Activated CD4-positive, alpha-beta T cell treated with anti-CD3 and anti-CD28 coated beads, Interleukin-2, amount 50 U/mL, for 1 hour (primary cell): ENCODE measurements at regions not wholly inside any gene's neighbourhood (a gene's known extent, or its start where the extent isn't known, plus 50 kb on each side); places are given as distances from the start of the nearest gene placed in this dataset.

Source experiments
- DNase-seq: peaks from one replicate; pipeline ENCODE4 v3.0.0-alpha.2; 2020

DNA sequence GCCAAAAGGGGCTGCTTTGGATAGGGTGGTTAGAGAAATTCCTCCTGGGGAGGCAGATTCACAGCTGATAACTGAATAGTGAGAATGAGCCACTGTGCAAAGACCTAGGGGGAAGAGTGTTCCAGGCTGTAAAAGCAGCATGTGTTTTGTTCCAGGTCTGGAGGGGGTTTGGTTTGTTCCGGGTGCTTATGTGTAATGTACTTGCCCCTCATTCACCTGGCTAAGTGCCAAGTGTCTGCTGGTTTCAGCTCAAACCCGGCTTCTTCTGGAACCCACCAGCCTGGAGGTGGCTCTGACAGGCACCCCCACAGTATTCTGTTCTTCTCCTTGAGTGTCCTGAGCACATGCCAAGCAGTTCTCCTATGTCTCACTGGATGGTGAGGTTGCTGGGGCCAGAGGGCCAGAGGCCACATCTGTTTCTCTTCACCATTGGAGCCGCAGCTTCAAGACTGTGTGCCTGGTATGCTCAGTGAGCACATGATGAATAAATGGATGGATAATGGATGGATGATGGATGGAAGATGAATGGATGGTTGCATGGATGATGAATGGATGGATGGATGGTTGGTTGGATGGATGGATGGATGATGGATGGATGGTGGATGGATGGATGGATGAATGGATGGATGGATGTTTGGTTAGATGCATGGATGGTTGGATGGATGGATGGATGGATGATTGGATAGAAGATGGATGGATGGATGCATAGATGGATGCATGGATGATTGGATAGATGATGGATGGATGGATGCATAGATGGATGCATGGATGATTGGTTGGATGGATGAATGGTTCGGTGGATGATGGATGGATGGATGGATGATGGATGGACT lies 227.6 kb downstream of the BMP7 start:
- no peak for DNase-seq

DNA sequence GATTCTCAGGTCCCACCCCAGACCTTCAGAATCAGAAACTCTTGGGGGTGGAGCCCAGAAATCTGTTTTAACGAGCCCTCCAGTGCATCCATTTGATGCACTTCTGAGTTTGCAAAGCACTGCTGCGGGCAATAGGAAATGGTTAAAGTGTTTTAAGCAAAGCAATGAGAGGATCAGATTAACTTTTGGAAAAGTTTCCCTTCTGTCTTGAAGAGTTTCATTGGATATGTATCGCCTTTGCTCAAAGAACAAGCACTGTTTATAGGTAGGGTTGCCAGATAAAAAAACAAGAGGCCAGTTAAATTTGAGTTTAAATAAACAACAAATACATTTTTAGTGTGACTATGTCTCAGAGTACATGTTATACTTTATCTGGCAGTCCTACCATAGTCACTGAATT lies 226.0 kb downstream of the BMP7 start:
- no peak for DNase-seq

DNA sequence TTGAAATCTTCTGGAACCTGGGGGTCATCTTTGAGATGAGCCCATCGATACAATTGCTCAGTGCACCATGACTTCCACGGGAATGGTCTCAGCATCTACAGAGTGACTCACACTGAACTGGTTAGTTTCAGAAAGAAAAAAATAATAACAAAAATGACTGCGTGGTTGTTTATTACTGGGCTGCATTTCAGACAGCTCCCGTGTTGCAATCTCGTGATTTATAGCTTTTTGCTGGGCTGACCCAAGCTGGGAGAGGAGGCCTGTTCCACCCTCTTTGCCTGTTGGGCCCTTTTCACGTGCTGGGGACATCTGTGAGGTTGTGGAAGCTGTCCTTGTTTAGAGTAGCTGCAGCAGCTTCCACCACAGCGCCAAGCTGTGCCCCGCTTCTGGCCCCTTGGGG lies 225.5 kb downstream of the BMP7 start:
- no peak for DNase-seq

DNA sequence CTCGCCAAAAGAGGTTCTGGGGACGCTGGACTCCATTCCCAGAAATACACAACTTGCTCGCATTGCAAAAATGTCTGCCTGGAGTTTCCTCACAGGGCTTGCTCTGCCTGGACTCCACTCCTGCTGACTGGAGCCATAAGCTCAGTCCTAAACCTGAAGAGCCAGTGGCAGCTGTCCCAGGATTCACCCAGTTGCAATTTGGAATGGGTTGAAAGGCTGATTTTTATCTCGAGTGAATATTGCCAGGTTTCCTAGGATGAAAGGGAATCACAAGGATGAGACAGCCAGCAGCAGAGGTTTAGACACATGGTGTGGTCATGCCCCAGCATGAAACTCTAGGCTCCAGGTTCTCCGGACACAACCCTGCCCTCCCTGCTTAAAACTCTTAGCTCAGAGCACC lies 223.3 kb downstream of the BMP7 start:
- no peak for DNase-seq

DNA sequence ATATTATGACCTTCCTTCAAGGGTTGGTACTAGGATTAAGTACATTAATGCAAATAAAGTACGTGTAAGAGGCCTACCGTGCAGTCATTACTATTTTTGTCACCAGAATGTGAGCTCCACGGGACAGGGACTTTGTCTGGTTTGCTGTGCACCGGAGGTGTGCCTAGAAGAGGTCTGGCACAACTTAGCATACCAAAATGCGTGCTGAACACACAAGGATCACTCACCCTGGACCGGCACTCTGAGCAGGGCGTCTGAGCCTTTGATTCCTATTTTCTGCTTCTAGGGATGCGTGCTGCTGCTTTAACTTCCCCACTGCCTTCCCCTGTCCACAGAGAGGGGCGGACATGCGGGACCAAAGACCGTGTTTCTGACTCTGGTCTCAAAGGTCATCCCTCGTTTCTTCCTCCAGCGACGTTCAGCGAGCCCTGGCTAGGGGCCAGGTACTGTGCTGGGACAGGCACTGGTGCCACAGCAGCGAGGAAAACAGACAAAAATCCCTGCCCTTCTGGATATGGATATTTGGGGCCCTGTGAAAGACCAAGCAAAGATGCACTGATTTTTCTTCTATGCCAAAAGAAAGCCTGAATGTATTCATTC lies 222.7 kb downstream of the BMP7 start:
- no peak for DNase-seq

DNA sequence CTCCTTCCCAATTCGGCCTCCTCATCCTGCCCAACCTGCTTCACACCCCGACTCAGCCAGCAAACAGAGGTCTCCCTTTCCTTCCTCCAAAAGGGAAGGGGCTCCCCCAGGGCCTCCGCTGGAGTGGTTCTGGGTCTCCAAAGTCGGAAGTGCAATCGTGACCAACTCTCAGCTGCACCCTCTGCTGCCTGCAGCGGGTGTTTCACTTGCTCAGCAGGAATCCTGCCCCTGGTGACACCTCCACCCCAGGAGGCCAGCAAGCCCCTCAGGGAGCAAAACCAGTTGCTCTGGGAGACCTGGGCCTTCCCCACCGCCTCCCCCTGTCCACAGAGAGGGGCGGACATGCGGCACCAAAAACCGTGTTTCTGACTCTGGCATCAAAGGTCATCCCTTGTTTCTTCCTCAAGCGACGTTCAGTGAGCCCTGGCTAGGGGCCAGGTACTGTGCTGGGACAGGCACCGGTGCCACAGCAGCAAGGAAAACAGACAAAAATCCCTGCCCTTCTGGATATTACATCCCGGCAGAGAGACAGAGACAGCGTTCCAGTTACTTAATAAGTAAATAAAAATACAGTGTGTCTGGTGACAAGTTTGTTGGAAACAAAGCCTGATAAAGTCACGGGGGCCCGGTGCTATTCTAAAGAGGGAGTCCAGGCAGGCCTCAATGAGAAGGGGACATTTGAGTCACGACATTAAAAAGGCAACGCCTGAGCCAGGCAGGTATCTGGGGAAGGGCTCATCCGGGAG lies 219.0 kb downstream of the BMP7 start:
- DNase-seq = no peak

DNA sequence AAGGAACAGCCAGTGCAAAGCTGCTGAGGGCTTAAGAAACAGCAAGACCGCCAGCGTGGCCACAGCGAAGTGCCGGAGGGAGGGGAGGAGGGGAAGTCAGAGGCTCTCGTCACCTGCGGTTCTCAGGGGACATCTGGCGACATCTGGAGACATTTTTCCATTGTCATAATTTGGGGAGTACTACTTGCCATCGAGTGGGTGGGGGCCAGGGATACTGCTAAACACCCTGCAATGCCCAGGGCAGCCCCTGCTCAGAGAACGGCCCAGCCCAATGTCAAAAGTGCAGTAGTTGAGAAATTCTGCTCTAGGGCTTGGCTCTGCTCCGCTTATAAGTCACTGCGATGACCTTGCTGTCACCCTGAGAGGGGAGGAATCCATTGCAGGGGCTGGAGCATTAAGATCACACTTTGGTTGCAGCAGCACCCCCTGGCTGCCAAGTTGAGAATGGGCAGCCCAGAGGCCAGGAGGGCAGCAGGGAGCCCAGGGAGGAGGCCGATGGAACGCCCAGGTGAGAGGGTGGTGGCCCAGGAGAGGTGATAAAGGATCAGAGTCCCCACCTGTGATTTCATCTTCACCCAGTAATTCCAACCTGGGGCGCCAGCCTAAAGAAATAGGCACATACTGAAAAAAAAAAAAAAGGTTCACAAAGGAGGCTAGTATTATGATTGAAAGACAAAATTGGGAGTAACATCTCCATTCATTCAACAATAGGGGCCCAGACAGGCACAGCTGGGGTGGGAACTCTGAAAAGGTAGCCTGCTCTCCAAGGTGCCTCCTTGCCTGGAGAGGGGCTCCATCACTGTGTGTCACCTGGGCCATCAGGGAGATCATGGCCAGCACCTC lies 218.2 kb downstream of the BMP7 start:
- no peak for DNase-seq

DNA sequence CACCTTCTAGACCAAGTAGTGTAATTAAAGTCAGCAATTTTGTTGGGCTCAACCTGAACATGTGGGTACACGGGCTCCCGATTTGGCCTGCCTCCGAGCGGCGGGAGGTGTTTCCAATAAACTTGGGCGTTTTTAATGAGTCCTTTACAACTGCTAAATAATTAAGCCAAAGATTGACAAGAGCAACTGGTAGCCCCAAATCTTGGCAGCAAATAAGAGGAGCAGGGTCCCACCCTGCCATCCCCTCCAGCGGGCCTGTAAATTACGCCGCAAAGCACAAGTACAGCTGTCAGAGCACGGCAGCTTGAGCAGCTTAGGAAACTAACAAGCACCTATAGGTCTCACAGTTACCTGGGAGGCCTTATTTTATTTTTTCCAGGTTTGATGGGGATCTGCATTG lies 217.1 kb downstream of the BMP7 start:
- DNase-seq = no peak

DNA sequence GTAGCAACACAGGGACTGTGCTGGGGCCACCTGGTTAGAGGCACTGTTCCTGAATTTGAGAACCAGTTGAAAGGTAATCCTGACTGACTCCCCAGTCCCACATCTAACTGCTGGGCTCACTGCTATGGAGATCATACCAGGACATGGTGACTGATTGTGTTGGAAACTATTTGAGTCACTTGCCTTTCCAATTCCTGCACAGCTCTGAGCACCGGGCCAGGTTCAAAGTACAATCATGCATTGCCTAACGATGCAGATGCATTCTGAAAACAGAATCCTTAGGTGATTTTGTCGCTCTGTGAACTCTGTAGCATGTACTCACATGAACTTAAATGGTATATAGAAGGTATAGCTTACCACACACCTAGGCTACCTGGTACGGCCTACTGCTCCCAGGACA lies 215.3 kb downstream of the BMP7 start:
- DNase-seq = no peak

DNA sequence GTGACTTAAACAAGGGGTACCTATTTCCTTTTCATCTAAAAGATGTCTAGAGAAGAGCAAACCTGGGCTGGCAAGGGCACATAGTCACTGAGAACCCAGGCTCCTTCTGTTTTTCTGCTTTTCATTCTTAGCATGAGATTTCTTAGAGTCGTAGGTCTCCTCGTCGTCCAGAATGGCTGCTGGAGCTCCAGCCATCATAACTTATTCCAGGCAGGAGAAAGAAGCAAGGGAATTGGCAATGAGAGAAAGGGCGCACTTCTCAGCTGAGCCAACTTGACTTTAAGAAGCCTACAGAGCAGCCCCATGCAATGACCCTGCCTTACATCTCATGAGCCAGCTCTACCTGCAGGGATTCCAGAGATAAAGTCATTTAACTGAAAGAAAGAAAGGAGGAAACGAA lies 213.4 kb downstream of the BMP7 start:
- no peak for DNase-seq

DNA sequence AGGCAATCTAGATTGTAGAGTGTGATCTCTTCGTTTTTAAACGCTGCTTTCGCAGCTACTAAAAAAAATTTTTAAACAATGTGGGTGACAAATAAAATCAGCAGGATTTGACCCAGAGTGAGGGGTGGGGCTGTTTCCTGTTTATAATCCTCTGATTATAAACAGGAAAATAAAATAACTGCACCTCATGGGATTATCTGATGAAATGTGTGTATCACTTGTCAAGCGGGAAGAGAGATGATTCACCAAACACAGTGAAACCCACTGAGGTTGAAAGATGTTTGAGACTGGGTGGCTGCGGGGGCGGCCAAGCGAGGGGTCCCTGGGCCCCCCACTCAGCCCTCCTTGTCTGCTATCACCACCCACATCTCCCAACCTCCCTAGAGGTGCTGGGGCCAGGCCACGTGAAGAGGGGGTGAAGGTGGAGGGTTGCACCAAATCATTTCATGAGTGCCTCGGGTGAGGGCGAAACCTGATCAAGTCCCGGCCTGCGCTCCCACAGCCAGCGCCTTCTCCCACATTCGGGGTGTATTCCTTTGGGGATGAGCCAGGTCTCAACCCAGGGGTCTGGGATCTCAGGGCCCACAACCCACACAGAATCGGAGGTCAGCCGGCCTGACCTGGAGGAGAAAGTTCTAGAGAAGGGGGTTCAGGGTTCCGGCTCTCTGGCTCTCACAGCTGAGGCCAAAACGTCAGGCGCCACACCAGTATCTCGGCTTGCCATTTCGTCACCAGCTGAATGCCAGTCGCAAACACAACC lies 212.5 kb downstream of the BMP7 start:
- no peak for DNase-seq

DNA sequence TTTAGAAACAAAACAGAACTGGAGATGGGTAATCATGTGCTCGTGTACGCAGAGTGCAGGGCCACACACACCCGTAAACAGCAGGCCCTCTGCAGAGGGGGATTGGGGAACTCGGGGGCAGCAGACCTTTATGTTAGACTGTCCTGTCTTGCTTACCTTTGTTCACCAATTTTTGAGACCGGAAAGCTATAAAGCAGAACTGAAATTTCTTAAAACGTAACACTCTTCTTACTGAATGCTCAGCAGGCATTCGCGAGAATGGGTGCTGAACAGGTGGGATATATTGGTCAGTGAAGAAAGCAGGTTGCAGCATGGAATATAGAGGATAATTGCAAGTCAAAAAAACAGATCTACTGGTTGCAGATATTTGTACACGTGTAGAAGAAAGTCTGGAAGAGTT lies 211.1 kb downstream of the BMP7 start:
- DNase-seq = no peak

DNA sequence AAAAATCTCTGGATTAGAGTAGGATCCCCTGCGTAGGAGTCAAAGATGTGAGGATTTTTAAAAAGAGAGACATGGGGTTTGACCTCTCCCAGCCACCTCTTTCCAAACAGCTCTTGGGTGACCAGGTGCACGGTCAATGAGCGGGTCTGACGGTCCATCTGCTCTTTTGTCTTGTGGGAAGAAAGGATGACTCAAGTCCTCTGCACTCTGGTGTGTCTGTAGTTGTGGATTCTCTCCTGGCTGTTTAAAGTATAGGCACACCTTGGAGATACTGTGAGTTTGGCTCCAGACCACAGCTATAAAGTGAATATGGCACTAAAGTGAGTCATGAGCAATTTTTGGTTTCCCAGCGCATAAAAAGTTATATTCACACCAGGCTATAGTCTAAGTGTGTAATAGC lies 209.8 kb downstream of the BMP7 start:
- no peak for DNase-seq

DNA sequence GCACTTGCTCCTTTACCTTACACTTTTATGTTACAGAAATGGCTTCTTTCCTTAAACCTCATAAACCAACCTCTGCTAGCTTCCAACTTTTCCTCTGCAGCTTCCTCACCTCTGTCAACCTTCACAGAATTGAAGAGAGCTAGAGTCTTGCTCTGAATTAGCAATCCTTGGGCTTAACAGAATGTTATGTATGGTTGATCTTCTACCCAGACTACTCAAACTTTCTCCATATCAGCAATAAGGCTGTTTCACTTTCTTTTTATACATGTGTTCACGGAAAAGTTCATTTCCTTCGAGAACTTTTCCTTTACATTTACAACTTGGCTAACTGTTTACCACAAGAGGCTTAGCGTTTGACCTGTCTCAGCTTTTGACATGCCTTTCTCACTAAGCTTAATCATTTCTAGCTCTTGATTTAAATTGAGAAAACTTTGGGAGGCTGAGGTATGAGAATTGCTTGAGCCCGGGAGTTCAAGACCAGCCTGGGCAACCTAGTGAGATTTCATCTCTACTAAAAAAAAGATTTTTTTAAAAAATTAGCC lies 207.3 kb downstream of the BMP7 start:
- DNase-seq = no peak

DNA sequence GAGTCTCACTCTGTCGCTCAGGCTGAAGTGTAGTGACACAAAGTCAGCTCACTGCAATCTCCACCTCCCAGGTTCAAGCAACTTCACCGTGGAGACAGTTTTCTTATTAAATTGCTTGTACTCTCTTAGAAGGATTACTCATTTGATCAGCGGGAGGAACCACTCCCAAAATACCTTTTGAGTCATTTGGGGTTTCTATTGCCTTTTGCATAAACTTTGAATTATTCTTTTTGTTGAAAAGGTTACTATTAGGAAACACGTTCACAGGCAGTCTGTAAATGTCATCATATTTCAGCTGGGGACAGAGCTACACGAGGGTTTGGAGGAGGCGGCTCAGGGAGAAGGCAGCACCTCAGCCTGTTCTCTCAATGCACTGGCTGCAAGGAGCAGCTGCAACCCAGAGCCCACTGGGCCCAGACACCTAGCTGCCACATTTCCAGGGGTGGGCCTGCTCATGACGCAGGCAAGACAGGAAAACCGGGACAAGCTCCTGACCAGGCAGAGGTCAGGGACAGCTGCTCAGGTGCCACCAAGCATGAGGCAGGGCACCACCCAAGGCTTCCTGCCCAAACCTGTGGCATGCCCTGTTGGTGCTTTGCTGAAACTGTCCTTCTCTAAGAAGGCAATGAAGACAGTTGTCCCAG lies 205.9 kb downstream of the BMP7 start:
- DNase-seq = no peak

DNA sequence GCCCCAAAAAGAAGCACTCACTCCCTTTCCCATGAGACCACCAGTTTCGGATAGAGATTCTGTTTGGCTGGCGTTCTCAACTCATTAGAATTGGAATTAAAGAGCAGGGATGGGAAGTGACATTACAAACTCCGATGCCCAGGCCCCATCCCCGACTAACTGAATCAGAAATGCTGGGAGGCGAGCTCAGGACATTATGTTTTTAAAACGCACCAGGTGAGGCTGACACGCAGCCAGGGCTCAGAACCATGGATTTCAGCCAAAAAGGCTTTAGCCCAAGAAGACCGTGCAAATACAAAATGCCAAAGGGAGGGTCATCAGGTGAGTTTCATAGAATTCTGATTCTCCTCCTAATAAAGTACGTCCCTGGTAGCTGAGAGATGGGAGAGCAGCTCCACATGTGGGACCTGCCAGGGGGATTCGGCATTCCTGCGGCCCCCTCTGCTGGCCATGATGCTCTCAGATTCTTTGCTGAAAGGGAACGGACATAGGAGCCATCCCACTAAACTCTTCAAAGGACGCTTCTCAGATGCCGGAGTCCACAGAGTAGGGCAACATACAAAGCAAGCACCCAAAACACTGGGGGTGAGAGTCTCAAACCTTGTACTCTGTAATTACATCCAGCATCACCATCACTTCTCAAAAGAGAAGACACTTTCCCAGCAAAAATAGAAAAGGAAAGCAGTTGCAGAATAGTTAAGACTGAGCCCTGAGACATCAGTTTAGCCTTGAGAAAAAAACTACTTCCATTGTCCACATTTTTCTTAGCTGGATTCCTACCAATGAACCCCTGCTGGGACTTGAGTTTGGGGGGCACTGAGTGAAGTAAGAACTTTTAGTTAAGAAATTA lies 205.2 kb downstream of the BMP7 start:
- DNase-seq = no peak

DNA sequence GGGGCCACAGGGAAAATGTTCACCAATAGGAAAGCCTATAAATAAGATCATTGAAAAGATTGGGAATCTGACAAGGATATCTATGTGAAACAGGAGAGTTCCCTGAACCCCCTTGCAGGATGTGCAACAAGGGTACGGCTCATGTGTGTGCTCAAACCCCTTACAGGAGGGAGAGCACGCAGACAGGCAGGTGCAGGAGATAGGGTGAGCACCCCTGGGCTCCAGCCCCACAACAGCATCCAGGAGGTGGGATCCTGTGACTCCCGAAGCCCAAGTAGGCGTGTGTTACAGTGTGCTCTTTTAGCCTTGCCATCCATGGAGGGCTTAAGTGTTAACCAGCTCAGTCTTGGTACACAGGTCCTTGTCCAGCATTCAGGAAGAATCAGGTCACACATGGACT lies 204.2 kb downstream of the BMP7 start:
- no peak for DNase-seq

DNA sequence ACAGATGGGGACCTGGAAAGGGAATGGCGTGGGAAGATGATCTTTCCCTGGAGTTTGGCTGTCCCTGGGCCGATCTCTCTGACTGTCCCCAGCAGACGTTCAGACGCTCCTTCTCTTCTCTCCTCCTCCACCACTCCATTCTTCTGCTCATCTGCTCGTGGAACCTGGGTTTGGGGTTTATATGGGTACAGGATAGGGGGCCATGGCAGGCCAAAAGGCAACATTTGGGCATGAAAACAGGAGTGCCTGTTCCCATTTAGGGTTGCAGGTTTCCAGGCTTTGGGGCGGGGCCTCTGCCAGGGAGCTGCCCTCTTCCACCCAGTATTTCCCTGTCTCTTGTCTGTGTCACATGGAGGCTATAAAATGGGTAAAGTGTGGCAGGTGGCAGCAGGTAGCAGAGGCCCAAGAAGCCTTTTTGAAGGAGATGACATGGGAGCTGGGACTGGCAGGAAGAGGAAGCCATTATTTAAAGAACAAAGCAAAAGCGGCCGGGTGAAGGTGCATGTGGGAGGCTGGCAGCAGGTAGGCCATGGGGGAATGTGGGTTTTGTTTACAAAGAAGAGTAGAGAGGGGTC lies 203.7 kb downstream of the BMP7 start:
- DNase-seq = no peak

DNA sequence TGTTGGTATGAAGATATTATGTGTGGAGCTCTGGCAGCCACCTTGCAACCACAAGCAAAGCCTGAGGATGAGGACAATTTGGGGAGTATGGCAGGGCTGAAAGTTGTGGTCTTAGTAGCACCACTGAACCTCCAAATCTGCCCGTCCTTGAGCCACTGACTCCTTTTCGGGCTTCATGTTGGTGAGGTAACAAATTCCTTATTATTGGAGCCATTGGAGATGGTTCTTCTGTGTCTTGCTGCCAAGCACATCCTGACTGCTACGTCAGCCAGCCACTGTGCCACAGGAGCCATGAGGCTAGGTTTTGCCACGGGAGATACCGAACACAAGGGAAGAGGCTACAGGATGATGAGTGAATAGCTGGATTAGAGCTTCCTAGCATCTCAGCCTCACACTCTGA lies 201.6 kb downstream of the BMP7 start:
- DNase-seq = no peak

DNA sequence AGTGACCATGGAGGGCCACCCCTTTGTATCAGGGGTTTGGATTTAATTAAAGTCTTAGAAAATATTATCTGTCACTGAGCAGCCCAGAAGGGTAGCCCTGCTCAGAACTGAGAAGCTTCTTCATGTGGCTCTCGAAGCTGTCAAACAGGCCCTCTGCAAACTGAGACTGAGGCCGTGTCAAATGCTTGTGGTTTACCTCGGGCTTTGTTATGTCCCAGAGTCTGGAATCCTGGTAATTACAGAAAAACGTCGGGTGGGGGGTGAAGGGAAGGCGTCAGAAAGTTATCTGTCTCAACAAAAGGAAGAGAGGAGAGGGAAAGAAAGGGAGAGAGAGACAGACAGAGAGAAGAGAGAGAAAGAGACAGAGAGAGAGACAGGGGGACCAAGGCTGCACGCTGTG lies 200.8 kb downstream of the BMP7 start:
- no peak for DNase-seq
